ENCODE measurements at regions not wholly inside any gene's neighbourhood (a gene's known extent, or its start where the extent isn't known, plus 50 kb on each side); places are given as distances from the start of the nearest gene placed in this dataset.
"Not testable (repeated sequence)": the region's sequence is repeated elsewhere in the genome, so short reads cannot be mapped to it uniquely, and the experiment has no call there.

DNA sequence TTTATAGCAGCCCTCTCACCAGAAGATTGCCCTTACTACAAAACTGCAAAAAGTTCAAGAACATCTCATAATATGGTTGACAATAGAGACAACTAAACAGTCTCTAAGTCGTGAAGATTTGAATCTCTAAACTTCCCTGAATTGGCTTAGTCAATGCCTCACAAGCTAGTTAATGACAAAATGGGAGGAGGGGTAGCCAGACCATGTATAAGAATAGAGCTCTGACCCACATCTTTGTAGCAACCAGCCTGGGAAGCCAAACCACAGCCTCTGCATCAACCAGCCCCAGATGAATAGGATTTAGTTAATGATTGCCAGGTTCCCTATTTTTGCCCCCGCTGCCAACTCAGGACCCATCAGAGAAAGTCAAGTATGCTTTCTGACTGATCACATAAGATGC lies 1265.9 kb upstream of the PCDH10 start:
- DNase-seq = not testable (repeated sequence)

- DNase-seq = not testable (repeated sequence)
Measured at GRCh38 chr4:131925662-131926061, 1223.4 kb upstream of the PCDH10 start.

DNA sequence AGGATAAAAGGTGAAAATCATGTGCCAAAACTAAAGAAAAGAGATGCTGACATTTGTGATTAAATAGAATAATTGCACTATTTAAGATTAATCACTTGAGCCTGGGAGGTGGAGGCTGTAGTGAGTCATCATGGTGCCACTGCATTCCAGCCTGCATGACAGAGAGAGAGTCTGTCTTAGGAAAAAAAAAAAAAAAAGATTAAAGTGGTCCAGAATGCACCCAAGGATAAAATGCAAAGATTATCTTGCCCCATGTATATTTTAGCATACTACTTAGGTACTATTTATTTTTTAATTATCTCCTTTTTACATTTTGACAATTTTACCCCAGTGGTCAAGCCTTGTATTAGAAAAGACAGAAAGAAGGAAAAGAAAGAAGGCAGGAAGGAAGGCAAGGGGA lies 1181.4 kb upstream of the PCDH10 start:
- DNase-seq = not testable (repeated sequence)

GRCh38 chr4:131974730-131975129 lies 1174.4 kb upstream of the PCDH10 start:
- DNase-seq = no peak

GRCh38 chr4:131975276-131976132 lies 1173.6 kb upstream of the PCDH10 start:
- not testable (repeated sequence) for DNase-seq

- not testable (repeated sequence) for DNase-seq
Measured at GRCh38 chr4:131976133-131977002, 1172.7 kb upstream of the PCDH10 start.

- no peak for DNase-seq
Measured at GRCh38 chr4:131978120-131978519, 1171.0 kb upstream of the PCDH10 start.

DNA sequence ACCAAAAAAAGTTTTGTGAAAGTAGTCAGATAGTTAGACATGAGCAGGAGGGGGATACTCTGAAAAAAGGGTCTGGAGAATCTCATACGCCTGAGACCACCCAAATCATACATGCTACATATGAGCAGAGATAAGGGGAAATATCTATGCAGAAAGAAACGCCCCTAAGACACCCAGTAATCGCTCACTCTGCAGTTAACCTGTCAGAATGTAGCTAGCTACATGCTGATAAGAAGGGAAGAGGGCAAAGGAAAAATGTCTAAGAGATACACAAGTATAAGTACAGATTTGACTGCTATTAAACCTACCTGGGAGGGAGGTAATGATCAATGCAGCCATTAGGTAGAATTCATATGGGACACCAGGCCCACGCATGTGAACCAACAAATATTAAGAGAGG lies 1159.5 kb upstream of the PCDH10 start:
- no peak for DNase-seq

- no peak for DNase-seq
Measured at GRCh38 chr4:132001542-132001941, 1147.6 kb upstream of the PCDH10 start.

DNA sequence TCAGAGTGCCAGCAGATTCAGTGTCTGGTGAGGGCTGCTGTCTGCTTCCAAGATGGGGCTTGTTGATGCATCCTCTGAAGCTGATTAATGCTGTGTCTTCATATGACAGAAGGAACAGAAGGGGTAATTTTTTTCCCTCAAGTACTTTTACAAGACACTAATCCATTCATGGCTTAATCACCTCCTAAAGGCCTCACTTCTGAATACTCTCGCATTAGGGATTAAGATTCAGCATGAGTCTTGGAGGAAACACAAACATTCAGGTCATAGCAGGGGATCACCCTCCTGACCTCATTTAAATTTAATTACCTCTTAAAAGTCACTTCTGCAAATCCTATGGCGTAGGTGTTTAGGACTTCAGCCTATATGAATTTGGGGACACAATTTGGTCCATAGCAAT lies 1145.5 kb upstream of the PCDH10 start:
- DNase-seq = no peak

GRCh38 chr4:132015321-132015720 lies 1133.8 kb upstream of the PCDH10 start:
- DNase-seq = no peak

- DNase-seq = no peak
Measured at GRCh38 chr4:132016703-132017350, 1132.3 kb upstream of the PCDH10 start.

GRCh38 chr4:132026166-132026565 lies 1122.9 kb upstream of the PCDH10 start:
- DNase-seq = no peak

GRCh38 chr4:132026816-132027215 lies 1122.3 kb upstream of the PCDH10 start:
- no peak for DNase-seq

DNA sequence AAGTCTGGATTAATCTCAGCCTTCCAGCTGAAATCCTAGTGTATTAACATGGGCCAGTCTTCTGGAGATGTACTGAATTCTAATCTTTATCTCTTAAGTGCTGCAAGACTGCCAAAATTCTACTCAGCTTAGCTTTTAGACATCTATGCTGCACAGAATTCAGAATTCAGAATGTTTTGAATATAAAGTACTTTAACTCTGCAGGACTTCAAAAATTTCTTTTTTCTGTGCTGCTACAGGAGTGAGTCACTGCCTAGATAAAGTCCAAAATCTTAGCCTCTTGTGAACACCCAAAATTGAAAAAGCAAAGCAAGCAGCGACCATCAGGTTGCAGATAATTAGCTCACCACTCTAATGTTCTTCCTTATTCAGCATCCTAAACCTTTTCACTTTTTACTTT lies 1092.6 kb upstream of the PCDH10 start:
- DNase-seq = no peak

DNA sequence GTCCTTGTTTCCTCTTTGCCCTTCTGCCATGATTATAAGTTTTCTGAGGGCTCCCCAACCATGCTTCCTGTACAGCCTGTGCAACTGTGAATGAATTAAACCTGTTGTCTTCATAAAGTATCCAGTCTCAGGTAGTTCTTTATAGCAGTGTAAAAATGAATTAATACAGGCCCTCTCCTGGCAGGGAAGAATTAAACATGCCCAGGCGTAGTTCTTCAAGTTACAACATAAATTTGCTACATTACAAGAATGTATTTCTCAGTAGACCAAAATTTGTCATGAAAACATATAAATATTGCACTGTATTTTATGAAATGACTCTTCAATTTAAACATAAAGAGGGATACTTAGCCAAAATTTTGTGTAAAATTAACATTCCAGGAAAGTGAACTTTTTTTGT lies 1089.9 kb upstream of the PCDH10 start:
- DNase-seq = no peak

DNA sequence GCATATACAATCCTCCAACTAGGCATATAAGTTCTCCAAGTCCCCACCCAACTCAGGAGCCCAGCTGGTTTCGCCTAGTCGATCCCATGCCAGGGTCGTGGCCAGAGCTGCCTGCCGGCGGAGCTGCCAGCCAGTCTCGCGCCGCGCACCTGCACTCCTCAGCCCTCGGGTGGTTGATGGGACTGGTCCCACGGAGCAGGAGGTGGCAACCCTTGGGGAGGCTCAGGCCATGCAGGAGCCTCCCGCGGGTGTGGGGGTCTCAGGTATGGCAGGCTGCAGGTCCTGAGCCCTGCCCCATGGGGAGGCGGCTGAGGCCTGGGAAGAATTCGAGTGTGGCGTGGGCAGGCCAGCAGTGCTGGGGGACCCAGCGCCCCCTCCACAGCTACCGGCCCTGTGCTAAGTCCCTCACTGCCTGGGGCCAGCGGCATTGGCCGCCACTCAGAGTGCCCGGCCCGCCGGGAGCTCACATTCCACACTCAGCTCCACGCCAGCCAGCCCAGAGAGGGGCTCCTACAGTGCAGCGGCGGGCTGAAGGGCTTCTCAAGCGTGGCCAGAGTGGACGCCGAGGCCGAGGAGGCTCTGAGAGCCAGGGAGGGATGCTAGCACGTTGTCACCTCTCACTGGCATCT lies 1086.4 kb upstream of the PCDH10 start:
- no peak for DNase-seq

GRCh38 chr4:132063829-132064228 lies 1085.3 kb upstream of the PCDH10 start:
- no peak for DNase-seq

- no peak for DNase-seq
Measured at GRCh38 chr4:132065940-132066495, 1083.1 kb upstream of the PCDH10 start.

DNA sequence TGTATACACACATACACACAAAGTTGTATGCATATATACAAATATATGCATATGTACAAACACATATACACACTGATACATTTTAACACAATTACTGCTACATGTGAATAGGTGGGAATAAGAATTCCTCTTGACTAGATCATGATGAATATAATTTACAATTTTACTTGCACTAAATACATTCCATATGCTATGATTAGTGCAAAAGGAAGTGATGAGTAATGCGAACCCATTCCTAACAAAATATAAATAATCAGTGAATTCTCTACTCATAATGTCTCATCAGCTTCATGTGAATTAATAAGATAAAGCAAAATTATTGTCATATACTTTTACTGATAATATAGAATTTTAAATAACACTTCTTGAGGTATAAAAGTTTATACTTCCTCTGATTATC lies 1077.3 kb upstream of the PCDH10 start:
- DNase-seq = no peak

DNA sequence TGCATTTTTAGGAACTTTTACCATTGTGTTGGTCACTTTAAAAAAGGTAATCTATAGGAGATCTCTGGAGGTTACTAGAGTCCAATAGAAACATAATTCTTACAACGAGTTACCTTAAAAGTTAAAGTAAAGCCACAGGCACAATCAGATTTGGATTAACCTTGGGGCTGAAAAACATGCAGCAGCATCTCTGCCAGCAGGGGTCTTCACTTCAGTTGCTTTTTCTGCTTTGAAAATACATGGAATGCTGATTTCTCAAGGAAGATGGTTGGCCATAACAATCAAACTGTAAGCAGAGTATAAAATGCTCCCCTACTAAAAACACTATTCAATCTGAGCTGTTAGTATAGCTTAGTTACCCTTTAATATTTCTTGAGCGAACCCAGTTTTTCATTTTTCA lies 1072.3 kb upstream of the PCDH10 start:
- no peak for DNase-seq

DNA sequence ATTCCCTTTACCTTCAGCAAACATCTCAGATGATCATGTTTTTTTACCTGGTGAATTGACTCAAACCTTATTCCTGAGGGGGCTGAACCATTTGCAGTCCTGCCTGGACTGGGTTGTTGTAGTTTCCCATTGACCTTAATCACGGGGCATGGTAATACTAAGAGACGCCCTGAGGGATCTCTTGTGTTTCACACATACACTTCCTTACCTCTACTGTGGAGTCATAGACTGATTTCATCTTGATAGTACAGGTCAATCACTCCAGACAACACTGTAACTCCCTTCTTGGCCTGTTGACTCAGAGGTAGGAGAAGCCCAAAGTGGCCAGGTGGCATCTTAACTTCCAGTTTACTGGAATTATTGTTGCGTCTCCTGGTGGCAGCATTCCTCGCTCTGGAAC lies 1064.0 kb upstream of the PCDH10 start:
- DNase-seq = no peak

GRCh38 chr4:132094017-132094416 lies 1055.1 kb upstream of the PCDH10 start:
- no peak for DNase-seq
